GM23338 (cell line): ENCODE measurements at regions not wholly inside any gene's neighbourhood (a gene's known extent, or its start where the extent isn't known, plus 50 kb on each side); places are given as distances from the start of the nearest gene placed in this dataset.

Source experiments
- ATAC-seq: fragments of 200-7000 bp; cut with Tn5 transposase; 3 replicates; pipeline ENCODE4 v1.9.1; 2020
- DNase-seq: peaks from one replicate; pipeline ENCODE4 v3.0.0-alpha.2; 2015; ENCODE audit warnings: low spot score
- H2AFZ ChIP-seq: fragments of 200-600 bp; sonication (generic); 2 replicates; pipeline ENCODE4 v1.8.0; 2016; ENCODE audit warnings: antibody characterized with exemption, mild to moderate bottlenecking, moderate library complexity
- H3F3A ChIP-seq: fragments of 200-600 bp; sonication (generic); replicated peaks from 2 replicates; pipeline ENCODE4 v1.8.0; 2017; ENCODE audit warnings: antibody characterized with exemption, mixed run types, low read depth
- H3K27ac ChIP-seq: fragments of 200-600 bp; sonication (generic); 2 replicates; pipeline ENCODE4 v1.6.1; 2016; ENCODE audit warnings: low read depth
- H3K27me3 ChIP-seq: fragments of 200-600 bp; sonication (generic); 2 replicates; pipeline ENCODE4 v1.8.0; 2016; ENCODE audit warnings: mild to moderate bottlenecking, mixed run types, moderate library complexity; ENCODE audit not compliant: insufficient read depth
- H3K36me3 ChIP-seq: fragments of 200-600 bp; sonication (generic); 2 replicates; pipeline ENCODE4 v1.8.0; 2016; ENCODE audit warnings: mild to moderate bottlenecking; ENCODE audit not compliant: insufficient read depth
- H3K4me1 ChIP-seq: fragments of 200-600 bp; sonication (generic); 2 replicates; pipeline ENCODE4 v1.8.0; 2016; ENCODE audit warnings: mild to moderate bottlenecking, moderate library complexity; ENCODE audit not compliant: insufficient read depth
- H3K4me2 ChIP-seq: fragments of 200-600 bp; sonication (generic); 2 replicates; pipeline ENCODE4 v1.7.1; 2017; ENCODE audit warnings: mixed run types
- H3K4me3 ChIP-seq: fragments of 200-600 bp; sonication (generic); 2 replicates; pipeline ENCODE4 v1.6.1; 2016; ENCODE audit warnings: mixed run types
- H3K79me2 ChIP-seq: fragments of 200-600 bp; sonication (generic); replicated peaks from 2 replicates; pipeline ENCODE4 v1.8.0; 2017; ENCODE audit warnings: mild to moderate bottlenecking; ENCODE audit not compliant: insufficient read depth
- H3K9me2 ChIP-seq: fragments of 200-600 bp; sonication (generic); 2 replicates; pipeline ENCODE4 v1.8.0; 2017; ENCODE audit not compliant: insufficient read depth
- H4K20me1 ChIP-seq: fragments of 200-600 bp; sonication (generic); replicated peaks from 2 replicates; pipeline ENCODE4 v1.8.0; 2017; ENCODE audit warnings: mild to moderate bottlenecking; ENCODE audit not compliant: insufficient read depth
- H3K27ac Mint-ChIP-seq: 2 replicates; pipeline ENCODE4 v1.8.0; 2020; ENCODE audit warnings: inconsistent platforms, mild to moderate bottlenecking, moderate library complexity, mixed read lengths
- H3K27me3 Mint-ChIP-seq: 3 replicates; pipeline ENCODE4 v1.8.0; 2022; ENCODE audit warnings: low read depth, mild to moderate bottlenecking, moderate library complexity, mixed read lengths, inconsistent platforms; ENCODE audit not compliant: insufficient read depth, poor library complexity
- H3K36me3 Mint-ChIP-seq: 3 replicates; pipeline ENCODE4 v1.8.0; 2021; ENCODE audit warnings: low read depth, mild to moderate bottlenecking, inconsistent platforms, moderate library complexity, mixed read lengths
- H3K4me1 Mint-ChIP-seq: 3 replicates; pipeline ENCODE4 v1.8.0; 2020; ENCODE audit warnings: mild to moderate bottlenecking, inconsistent platforms, mixed read lengths
- H3K4me3 Mint-ChIP-seq: 3 replicates; pipeline ENCODE4 v1.8.0; 2021; ENCODE audit warnings: moderate library complexity, mild to moderate bottlenecking, inconsistent platforms, mixed read lengths
- H3K9me3 Mint-ChIP-seq: 3 replicates; pipeline ENCODE4 v1.8.0; 2020; ENCODE audit warnings: moderate library complexity, mild to moderate bottlenecking, inconsistent platforms, mixed read lengths
- EZH2 ChIP-seq: fragments of 200-600 bp; sonication (generic); IDR thresholded peaks from one replicate; pipeline ENCODE4 v1.8.0; 2017; ENCODE audit warnings: antibody characterized with exemption, mild to moderate bottlenecking, low read depth; ENCODE audit not compliant: unreplicated experiment
- JUNB ChIP-seq: IDR thresholded peaks from one replicate; pipeline ENCODE4 v1.6.1; 2016; ENCODE audit warnings: antibody characterized with exemption; ENCODE audit not compliant: unreplicated experiment
- POLR2AphosphoS5 ChIP-seq: IDR thresholded peaks from 2 replicates; pipeline ENCODE4 v1.6.1; 2016; ENCODE audit warnings: antibody characterized with exemption, low read depth
- STAT1 ChIP-seq: IDR thresholded peaks from one replicate; pipeline ENCODE4 v1.6.1; 2016; ENCODE audit warnings: antibody characterized with exemption; ENCODE audit not compliant: unreplicated experiment
- ZNF331 ChIP-seq: fragments of 250-450 bp; sonication (Bioruptor Pico); IDR thresholded peaks from 2 replicates; pipeline ENCODE4 v1.5.0; 2020; ENCODE audit warnings: low read depth, mild to moderate bottlenecking, moderate library complexity
- ZNF462 ChIP-seq: fragments of 250-450 bp; sonication (Bioruptor Pico); IDR thresholded peaks from 2 replicates; pipeline ENCODE4 v1.5.0; 2020; ENCODE audit warnings: mild to moderate bottlenecking, moderate library complexity
- TF ChIP-seq, protein P1 (sequence below): IDR thresholded peaks from one replicate; pipeline ENCODE4 v1.6.1; 2018; ENCODE audit warnings: antibody characterized with exemption; ENCODE audit not compliant: unreplicated experiment
- TF ChIP-seq, protein P2 (sequence below), 2 experiments: fragments of 200-600 bp in 1 of 2; sonication (generic) in 1 of 2; conservative IDR thresholded peaks; 2 replicates each; pipeline versions ENCODE4 v1.5.1 to v1.6.1; 2016 to 2017; ENCODE audit warnings: antibody characterized with exemption in 2 of 2, low read depth in 2 of 2, mild to moderate bottlenecking in 2 of 2, moderate library complexity in 1 of 2
- TF ChIP-seq, protein P3 (sequence below): IDR thresholded peaks from 2 replicates; pipeline ENCODE4 v1.6.1; 2016; ENCODE audit warnings: antibody characterized with exemption

DNA sequence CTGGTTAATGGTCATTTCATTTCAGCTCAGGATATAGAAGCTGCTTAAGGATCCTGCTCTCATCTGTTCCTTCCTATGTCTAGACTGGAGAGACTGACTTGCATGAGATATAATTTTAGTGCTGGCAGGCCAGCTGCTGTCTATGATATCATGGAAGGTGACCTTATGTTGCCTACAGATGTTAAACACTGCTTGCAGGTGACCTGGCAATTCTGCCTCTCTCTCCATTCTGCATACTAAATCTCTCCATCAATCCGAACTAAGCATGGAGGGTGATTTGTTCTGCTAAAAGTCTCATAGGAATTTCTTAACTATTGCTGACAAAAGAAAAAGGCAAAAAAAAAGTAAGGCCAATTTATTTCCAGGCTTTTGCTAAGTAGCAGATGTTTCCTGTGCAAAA lies 81.0 kb downstream of the CCNA1 start (continued):
- TF ChIP-seq, protein P1, sequence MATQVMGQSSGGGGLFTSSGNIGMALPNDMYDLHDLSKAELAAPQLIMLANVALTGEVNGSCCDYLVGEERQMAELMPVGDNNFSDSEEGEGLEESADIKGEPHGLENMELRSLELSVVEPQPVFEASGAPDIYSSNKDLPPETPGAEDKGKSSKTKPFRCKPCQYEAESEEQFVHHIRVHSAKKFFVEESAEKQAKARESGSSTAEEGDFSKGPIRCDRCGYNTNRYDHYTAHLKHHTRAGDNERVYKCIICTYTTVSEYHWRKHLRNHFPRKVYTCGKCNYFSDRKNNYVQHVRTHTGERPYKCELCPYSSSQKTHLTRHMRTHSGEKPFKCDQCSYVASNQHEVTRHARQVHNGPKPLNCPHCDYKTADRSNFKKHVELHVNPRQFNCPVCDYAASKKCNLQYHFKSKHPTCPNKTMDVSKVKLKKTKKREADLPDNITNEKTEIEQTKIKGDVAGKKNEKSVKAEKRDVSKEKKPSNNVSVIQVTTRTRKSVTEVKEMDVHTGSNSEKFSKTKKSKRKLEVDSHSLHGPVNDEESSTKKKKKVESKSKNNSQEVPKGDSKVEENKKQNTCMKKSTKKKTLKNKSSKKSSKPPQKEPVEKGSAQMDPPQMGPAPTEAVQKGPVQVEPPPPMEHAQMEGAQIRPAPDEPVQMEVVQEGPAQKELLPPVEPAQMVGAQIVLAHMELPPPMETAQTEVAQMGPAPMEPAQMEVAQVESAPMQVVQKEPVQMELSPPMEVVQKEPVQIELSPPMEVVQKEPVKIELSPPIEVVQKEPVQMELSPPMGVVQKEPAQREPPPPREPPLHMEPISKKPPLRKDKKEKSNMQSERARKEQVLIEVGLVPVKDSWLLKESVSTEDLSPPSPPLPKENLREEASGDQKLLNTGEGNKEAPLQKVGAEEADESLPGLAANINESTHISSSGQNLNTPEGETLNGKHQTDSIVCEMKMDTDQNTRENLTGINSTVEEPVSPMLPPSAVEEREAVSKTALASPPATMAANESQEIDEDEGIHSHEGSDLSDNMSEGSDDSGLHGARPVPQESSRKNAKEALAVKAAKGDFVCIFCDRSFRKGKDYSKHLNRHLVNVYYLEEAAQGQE: no peak
- TF ChIP-seq, protein P2, sequence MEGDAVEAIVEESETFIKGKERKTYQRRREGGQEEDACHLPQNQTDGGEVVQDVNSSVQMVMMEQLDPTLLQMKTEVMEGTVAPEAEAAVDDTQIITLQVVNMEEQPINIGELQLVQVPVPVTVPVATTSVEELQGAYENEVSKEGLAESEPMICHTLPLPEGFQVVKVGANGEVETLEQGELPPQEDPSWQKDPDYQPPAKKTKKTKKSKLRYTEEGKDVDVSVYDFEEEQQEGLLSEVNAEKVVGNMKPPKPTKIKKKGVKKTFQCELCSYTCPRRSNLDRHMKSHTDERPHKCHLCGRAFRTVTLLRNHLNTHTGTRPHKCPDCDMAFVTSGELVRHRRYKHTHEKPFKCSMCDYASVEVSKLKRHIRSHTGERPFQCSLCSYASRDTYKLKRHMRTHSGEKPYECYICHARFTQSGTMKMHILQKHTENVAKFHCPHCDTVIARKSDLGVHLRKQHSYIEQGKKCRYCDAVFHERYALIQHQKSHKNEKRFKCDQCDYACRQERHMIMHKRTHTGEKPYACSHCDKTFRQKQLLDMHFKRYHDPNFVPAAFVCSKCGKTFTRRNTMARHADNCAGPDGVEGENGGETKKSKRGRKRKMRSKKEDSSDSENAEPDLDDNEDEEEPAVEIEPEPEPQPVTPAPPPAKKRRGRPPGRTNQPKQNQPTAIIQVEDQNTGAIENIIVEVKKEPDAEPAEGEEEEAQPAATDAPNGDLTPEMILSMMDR (conservative IDR thresholded peaks at IDR 0.05; ENCODE audit: low read depth in 2 of 2): no peak
- TF ChIP-seq EZH2: no peak

DNA sequence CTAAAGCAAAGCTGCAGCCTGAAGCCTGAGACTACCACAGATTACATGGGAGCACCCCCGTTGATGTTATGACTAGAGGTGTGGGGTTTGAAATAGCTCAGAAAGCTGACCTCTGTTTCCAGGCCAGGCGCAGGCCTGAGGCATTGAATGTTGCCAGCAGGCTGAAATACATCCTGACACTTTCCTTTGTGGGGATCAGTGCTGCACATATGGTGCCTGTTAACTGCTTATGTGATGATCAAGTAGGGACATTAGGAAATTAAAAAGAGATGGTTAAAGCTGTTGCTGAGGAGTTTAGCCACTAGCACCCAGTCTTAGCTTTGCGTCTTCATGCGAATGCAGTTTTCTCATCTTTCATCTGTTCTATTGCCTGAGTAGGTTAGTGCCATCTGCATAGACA lies 83.2 kb downstream of the CCNA1 start:
- DNase-seq (no peak), ATAC-seq (no peak)
- Histone ChIP-seq H3K36me3 (no peaks in the 10 kb centered on the region), H3K4me2 (no peak overlapping the region), H3K4me3 (no peak overlapping the region), H3K79me2 (no peaks in the 10 kb centered on the region), H3K9me2 (no peaks in the 10 kb centered on the region; the same call in none of the 2 replicates), H3F3A (no peaks in the 10 kb centered on the region), H3K4me1 (peaks cover 30% of the 10 kb centered on the region), H3K27me3 (no peaks in the 10 kb centered on the region), H2AFZ (no peak overlapping the region; the same call in 1 of the 2 replicates), H4K20me1 (no peaks in the 10 kb centered on the region), H3K27ac (no peak overlapping the region)
- Mint-ChIP-seq H3K4me1 (peaks cover 28% of the 10 kb centered on the region), H3K27me3 (no peaks in the 10 kb centered on the region), H3K9me3 (no peaks in the 10 kb centered on the region), H3K27ac (no peak overlapping the region), H3K4me3 (no peak overlapping the region), H3K36me3 (no peaks in the 10 kb centered on the region; the same call in 2 of the 3 replicates)
- TF ChIP-seq, protein P1: no peak
- no peak for TF ChIP-seq JUNB
- no peak for TF ChIP-seq ZNF462 (CRISPR knock-in tag)
- TF ChIP-seq POLR2AphosphoS5: no peak
- TF ChIP-seq ZNF331: no peak
- TF ChIP-seq, protein P3, sequence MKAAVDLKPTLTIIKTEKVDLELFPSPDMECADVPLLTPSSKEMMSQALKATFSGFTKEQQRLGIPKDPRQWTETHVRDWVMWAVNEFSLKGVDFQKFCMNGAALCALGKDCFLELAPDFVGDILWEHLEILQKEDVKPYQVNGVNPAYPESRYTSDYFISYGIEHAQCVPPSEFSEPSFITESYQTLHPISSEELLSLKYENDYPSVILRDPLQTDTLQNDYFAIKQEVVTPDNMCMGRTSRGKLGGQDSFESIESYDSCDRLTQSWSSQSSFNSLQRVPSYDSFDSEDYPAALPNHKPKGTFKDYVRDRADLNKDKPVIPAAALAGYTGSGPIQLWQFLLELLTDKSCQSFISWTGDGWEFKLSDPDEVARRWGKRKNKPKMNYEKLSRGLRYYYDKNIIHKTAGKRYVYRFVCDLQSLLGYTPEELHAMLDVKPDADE: no peak
- no peak for TF ChIP-seq STAT1
